Lower leg skin (tissue), 3 donors: ENCODE measurements at regions not wholly inside any gene's neighbourhood (a gene's known extent, or its start where the extent isn't known, plus 50 kb on each side); places are given as distances from the start of the nearest gene placed in this dataset.

ENCODE experiments used
- POLR2A ChIP-seq, 2 donors: fragments of 450-650 bp; IDR thresholded peaks; one replicate each; pipeline ENCODE4 v1.6.1; 2016 to 2017; ENCODE audit warnings: antibody characterized with exemption in 2 of 2, mild to moderate bottlenecking in 1 of 2, moderate library complexity in 1 of 2
- TF ChIP-seq, protein P1 (sequence below), 3 donors: fragments of 450-650 bp; IDR thresholded peaks; one replicate each; pipeline ENCODE4 v1.5.1; 2016; ENCODE audit warnings: antibody characterized with exemption in 3 of 3, mild to moderate bottlenecking in 3 of 3, moderate library complexity in 2 of 3

GRCh38 chr14:98182393-98183055 lies 1089.5 kb downstream of the BCL11B start:
- TF ChIP-seq, protein P1, sequence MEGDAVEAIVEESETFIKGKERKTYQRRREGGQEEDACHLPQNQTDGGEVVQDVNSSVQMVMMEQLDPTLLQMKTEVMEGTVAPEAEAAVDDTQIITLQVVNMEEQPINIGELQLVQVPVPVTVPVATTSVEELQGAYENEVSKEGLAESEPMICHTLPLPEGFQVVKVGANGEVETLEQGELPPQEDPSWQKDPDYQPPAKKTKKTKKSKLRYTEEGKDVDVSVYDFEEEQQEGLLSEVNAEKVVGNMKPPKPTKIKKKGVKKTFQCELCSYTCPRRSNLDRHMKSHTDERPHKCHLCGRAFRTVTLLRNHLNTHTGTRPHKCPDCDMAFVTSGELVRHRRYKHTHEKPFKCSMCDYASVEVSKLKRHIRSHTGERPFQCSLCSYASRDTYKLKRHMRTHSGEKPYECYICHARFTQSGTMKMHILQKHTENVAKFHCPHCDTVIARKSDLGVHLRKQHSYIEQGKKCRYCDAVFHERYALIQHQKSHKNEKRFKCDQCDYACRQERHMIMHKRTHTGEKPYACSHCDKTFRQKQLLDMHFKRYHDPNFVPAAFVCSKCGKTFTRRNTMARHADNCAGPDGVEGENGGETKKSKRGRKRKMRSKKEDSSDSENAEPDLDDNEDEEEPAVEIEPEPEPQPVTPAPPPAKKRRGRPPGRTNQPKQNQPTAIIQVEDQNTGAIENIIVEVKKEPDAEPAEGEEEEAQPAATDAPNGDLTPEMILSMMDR (IDR thresholded peaks at IDR 0.05): no peak
- TF ChIP-seq POLR2A (IDR thresholded peaks at IDR 0.05): no peak
